Endothelial cell of umbilical vein (primary cell): ENCODE measurements at regions not wholly inside any gene's neighbourhood (a gene's known extent, or its start where the extent isn't known, plus 50 kb on each side); places are given as distances from the start of the nearest gene placed in this dataset.

Experiments used
- BruUV-seq: library from RNA; stranded (reverse); fragments of 400-500 nt; replicated peaks from 2 replicates; lab custom pipeline; 2021; lab: Mats Ljungman, UMichigan
- CTCF ChIA-PET: fragments of 300-600, 350-600 bp; sonication (Branson Sonifier 250); formaldehyde crosslinking; loops from one replicate; lab custom pipeline; 2021; ENCODE audit warnings: antibody characterized with exemption, inconsistent platforms; lab: Charles Lee
- POLR2A ChIA-PET: fragments of 300-600, 350-600 bp; sonication (Branson Sonifier 250); formaldehyde crosslinking; loops from one replicate; lab custom pipeline; 2021; ENCODE audit warnings: antibody characterized with exemption, inconsistent platforms; lab: Charles Lee
- DNase-seq: peaks from one replicate; pipeline ENCODE4 v3.0.0-alpha.2; 2011; ENCODE audit warnings: low read depth, low spot score
- FAIRE-seq: peaks from 2 replicates; lab custom pipeline; 2011; peaks lifted over from hg19 to GRCh38; lab: Jason Lieb, UNC
- H2AFZ ChIP-seq: 2 replicates; pipeline ENCODE4 v1.6.0; 2012; ENCODE audit warnings: low read depth, low read length, control low read depth, inconsistent platforms
- H3K27ac ChIP-seq: 2 replicates; pipeline ENCODE4 v1.5.1; 2011; ENCODE audit warnings: low read depth, mild to moderate bottlenecking, control low read depth, low read length, moderate library complexity; ENCODE audit not compliant: insufficient read depth
- H3K27me3 ChIP-seq, 2 experiments: 2 replicates each; pipeline versions ENCODE4 v1.6.0 to v1.6.1; 2011; ENCODE audit warnings: low read length in 2 of 2, mixed read lengths in 1 of 2; ENCODE audit not compliant: control insufficient read depth in 2 of 2, insufficient read depth in 2 of 2
- H3K36me3 ChIP-seq, 2 experiments: 2 replicates in 1 of 2; 3 replicates in 1 of 2; pipeline ENCODE4 v1.5.1; 2011; ENCODE audit warnings: low read length in 2 of 2, mild to moderate bottlenecking in 1 of 2, moderate library complexity in 1 of 2; ENCODE audit not compliant: control insufficient read depth in 2 of 2, insufficient read depth in 2 of 2; ENCODE audit errors: extremely low read depth in 1 of 2
- H3K4me1 ChIP-seq: 3 replicates; pipeline ENCODE4 v1.5.1; 2011; ENCODE audit warnings: mild to moderate bottlenecking, low read length; ENCODE audit not compliant: control insufficient read depth, insufficient read depth; ENCODE audit errors: extremely low read depth
- H3K4me2 ChIP-seq: 2 replicates; pipeline ENCODE4 v1.6.1; 2011; ENCODE audit warnings: low read length, control low read depth, mixed read lengths; ENCODE audit not compliant: insufficient read depth
- H3K4me3 ChIP-seq, 3 experiments: fragments of 200-600 bp in 1 of 3; sonication (generic), shearing (Covaris generic) in 1 of 3; replicated peaks in 1 of 3; 2 replicates each; pipeline ENCODE4 v1.5.1; 2011 to 2016; ENCODE audit warnings: control low read depth in 3 of 3, low read length in 3 of 3, mild to moderate bottlenecking in 2 of 3, inconsistent platforms in 1 of 3, low read depth in 1 of 3, moderate library complexity in 1 of 3; ENCODE audit not compliant: insufficient read depth in 1 of 3
- H3K79me2 ChIP-seq: 2 replicates; pipeline ENCODE4 v1.6.0; 2012; ENCODE audit warnings: low read length, inconsistent platforms; ENCODE audit not compliant: control insufficient read depth, insufficient read depth
- H3K9ac ChIP-seq: replicated peaks from 2 replicates; pipeline ENCODE3; 2011; ENCODE audit warnings: low read length, control low read depth; ENCODE audit not compliant: insufficient read depth; ENCODE audit errors: extremely low read depth
- H3K9me1 ChIP-seq: replicated peaks from 3 replicates; pipeline ENCODE4 v1.6.0; 2011; ENCODE audit warnings: mild to moderate bottlenecking, low read length; ENCODE audit not compliant: control insufficient read depth, insufficient read depth; ENCODE audit errors: extremely low read depth
- H3K9me3 ChIP-seq: replicated peaks from 2 replicates; pipeline ENCODE4 v1.5.1; 2012; ENCODE audit warnings: low read length, inconsistent platforms; ENCODE audit not compliant: control insufficient read depth, insufficient read depth
- H4K20me1 ChIP-seq: replicated peaks from 2 replicates; pipeline ENCODE3; 2011; ENCODE audit warnings: mild to moderate bottlenecking, low read length; ENCODE audit not compliant: control insufficient read depth, insufficient read depth; ENCODE audit errors: extremely low read depth
- EZH2 ChIP-seq: IDR thresholded peaks from 2 replicates; pipeline ENCODE4 v1.6.1; 2012; ENCODE audit warnings: borderline replicate concordance, low read depth, mild to moderate bottlenecking, moderate library complexity, low read length, inconsistent platforms; ENCODE audit not compliant: severe bottlenecking
- FOS ChIP-seq: IDR thresholded peaks from 2 replicates; pipeline ENCODE4 v1.6.1; 2011; ENCODE audit warnings: mild to moderate bottlenecking, low read length, moderate library complexity, borderline replicate concordance; ENCODE audit not compliant: insufficient read depth
- GATA2 ChIP-seq: IDR thresholded peaks from 2 replicates; pipeline ENCODE4 v1.7.0; 2011; ENCODE audit warnings: low read depth, mild to moderate bottlenecking, moderate library complexity, mixed read lengths, low read length; ENCODE audit not compliant: insufficient read length, insufficient read depth
- JUN ChIP-seq: IDR thresholded peaks from 2 replicates; pipeline ENCODE4 v1.6.1; 2011; ENCODE audit warnings: borderline replicate concordance, low read depth; ENCODE audit not compliant: insufficient read length, insufficient read depth
- MYC ChIP-seq: IDR thresholded peaks from one replicate; pipeline ENCODE4 v1.6.1; 2011; ENCODE audit warnings: mild to moderate bottlenecking, low read depth, low read length
- POLR2A ChIP-seq: IDR thresholded peaks from 2 replicates; pipeline ENCODE4 v1.6.1; 2012; ENCODE audit warnings: low read depth, mild to moderate bottlenecking, control low read depth, low read length
- POLR2AphosphoS5 ChIP-seq: IDR thresholded peaks from 2 replicates; pipeline ENCODE4 v1.6.1; 2012; ENCODE audit warnings: low read depth, mild to moderate bottlenecking, control low read depth, low read length, moderate library complexity; ENCODE audit not compliant: insufficient read depth
- dilution Hi-C: fragments of 300-500 bp; cut with MboI; formaldehyde crosslinking; loops from one replicate; pipeline ENCODE4 v1.15.0; 2019; ENCODE audit warnings: low sequenced_read_pairs; ENCODE audit not compliant: extremely low pct_ligation_motif_present
- intact Hi-C: fragments of 100-400 bp; cut with micrococcal nuclease; formaldehyde crosslinking; loops from one replicate; pipeline ENCODE4 v1.10.0; 2022
- TF ChIP-seq, protein P1 (sequence below), 2 donors: IDR thresholded peaks; 1 replicate in 1 of 2; 2 replicates in 1 of 2; pipeline ENCODE4 v1.5.1; 2011; ENCODE audit warnings: low read length in 2 of 2, mild to moderate bottlenecking in 2 of 2, moderate library complexity in 2 of 2, control low read depth in 1 of 2, inconsistent platforms in 1 of 2, low read depth in 1 of 2; ENCODE audit not compliant: insufficient read depth in 1 of 2; ENCODE audit errors: extremely low read depth in 1 of 2
- TF ChIP-seq, protein P2 (sequence below): IDR thresholded peaks from 2 replicates; pipeline ENCODE4 v1.6.1; 2011; ENCODE audit not compliant: insufficient read depth, insufficient read length

DNA sequence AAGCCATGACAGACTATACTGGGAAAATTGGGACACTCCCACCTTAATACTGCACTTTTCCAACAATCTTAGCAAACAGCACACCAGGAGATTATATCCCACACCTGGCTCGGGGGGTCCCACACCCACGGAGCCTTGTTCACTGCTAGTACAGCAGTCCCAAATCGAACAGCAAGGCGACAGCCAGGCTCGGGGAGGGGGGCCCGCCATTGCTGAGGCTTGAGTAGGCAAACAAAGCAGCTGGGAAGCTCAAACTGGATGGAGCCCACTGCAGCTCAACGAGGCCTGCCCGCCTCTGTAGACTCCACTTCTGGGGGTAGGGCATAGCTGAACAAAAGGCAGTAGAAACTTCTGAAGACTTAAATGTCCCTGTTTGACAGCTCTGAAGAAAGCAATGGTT is 118.3 kb downstream of the MAGEB5 start:
- no peak overlapping the region for H3K9ac ChIP-seq
- H3K36me3 ChIP-seq: no peaks in the 10 kb centered on the region
- H2AFZ ChIP-seq: no peak overlapping the region
- TF ChIP-seq EZH2: no peak
- no peak for TF ChIP-seq POLR2AphosphoS5
- no peak for TF ChIP-seq GATA2
- H3K4me2 ChIP-seq: no peak overlapping the region
- intact Hi-C loops: no loop called here
- H3K4me3 ChIP-seq: no peak overlapping the region
- no peaks in the 10 kb centered on the region for H3K9me3 ChIP-seq
- dilution Hi-C loops: no loop called here
- H3K4me1 ChIP-seq: no peaks in the 10 kb centered on the region
- DNase-seq (no peak), FAIRE-seq (no peak)
- H3K27ac ChIP-seq: no peak overlapping the region
- no peaks in the 10 kb centered on the region for H3K27me3 ChIP-seq
- CTCF ChIA-PET: no interaction called here
- no peaks in the 10 kb centered on the region for H4K20me1 ChIP-seq
- no peaks in the 10 kb centered on the region for H3K79me2 ChIP-seq
- POLR2A ChIA-PET: no interaction called here
- BruUV-seq: no TSS peak
- H3K9me1 ChIP-seq: no peaks in the 10 kb centered on the region

DNA sequence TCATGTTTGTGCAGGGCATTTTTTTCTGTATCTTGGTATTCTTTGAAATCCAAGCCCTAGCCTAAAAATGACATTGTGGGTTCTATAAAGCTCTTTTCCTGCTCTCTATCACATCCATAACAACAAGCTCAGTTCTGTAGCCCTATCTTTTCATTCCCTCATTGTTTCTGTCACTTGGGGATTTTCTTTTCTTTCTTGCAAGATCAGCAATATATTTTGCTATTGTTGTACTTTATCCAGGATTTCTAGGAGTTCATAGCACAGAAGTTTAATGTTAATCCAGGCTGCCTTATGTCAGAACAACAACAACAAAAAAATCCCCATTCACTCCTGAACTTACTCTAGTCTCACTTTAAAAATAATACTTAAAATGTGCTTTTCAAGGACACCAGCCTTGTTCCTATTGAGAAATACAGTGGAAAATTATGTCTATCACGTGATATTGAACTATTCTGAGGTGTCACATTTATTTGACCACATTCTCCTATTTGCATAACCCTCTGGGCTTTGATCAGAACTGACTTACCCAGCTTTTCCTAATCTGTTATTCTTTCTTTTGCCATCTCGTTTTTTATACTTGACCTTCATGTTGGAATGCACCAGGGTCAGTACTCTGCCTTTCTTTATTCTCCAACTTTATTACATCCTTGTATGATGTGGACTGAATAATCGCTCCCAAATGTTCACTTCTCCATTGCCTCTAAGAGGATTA is 112.8 kb downstream of the MAGEB5 start:
- dilution Hi-C loops (no loop called here), intact Hi-C loops (no loop called here)
- TF ChIP-seq, protein P1, sequence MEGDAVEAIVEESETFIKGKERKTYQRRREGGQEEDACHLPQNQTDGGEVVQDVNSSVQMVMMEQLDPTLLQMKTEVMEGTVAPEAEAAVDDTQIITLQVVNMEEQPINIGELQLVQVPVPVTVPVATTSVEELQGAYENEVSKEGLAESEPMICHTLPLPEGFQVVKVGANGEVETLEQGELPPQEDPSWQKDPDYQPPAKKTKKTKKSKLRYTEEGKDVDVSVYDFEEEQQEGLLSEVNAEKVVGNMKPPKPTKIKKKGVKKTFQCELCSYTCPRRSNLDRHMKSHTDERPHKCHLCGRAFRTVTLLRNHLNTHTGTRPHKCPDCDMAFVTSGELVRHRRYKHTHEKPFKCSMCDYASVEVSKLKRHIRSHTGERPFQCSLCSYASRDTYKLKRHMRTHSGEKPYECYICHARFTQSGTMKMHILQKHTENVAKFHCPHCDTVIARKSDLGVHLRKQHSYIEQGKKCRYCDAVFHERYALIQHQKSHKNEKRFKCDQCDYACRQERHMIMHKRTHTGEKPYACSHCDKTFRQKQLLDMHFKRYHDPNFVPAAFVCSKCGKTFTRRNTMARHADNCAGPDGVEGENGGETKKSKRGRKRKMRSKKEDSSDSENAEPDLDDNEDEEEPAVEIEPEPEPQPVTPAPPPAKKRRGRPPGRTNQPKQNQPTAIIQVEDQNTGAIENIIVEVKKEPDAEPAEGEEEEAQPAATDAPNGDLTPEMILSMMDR (IDR thresholded peaks at IDR 0.05; ENCODE audit: extremely low read depth in 1 of 2, insufficient read depth in 1 of 2, low read depth in 1 of 2, low read length in 2 of 2): no peak
- TF ChIP-seq MYC: no peak
- TF ChIP-seq EZH2: no peak
- no peak for TF ChIP-seq JUN
- TF ChIP-seq GATA2: no peak
- no peak for TF ChIP-seq POLR2AphosphoS5
- no peak for TF ChIP-seq FOS
- TF ChIP-seq, protein P2, sequence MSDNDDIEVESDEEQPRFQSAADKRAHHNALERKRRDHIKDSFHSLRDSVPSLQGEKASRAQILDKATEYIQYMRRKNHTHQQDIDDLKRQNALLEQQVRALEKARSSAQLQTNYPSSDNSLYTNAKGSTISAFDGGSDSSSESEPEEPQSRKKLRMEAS: no peak
- TF ChIP-seq POLR2A: no peak
- CTCF ChIA-PET: no interaction called here
- no peaks in the 10 kb centered on the region for H3K9me3 ChIP-seq
- H3K27me3 ChIP-seq: no peaks in the 10 kb centered on the region
- no peak overlapping the region for H3K9ac ChIP-seq
- POLR2A ChIA-PET: no interaction called here
- H2AFZ ChIP-seq: no peak overlapping the region
- DNase-seq (no peak), FAIRE-seq (no peak)
- no peaks in the 10 kb centered on the region for H3K79me2 ChIP-seq
- H3K36me3 ChIP-seq: no peaks in the 10 kb centered on the region
- H3K4me2 ChIP-seq: no peak overlapping the region
- no peak overlapping the region for H3K27ac ChIP-seq
- H3K4me3 ChIP-seq: no peak overlapping the region
- no peaks in the 10 kb centered on the region for H3K4me1 ChIP-seq
- H4K20me1 ChIP-seq: no peaks in the 10 kb centered on the region
- no peaks in the 10 kb centered on the region for H3K9me1 ChIP-seq
- BruUV-seq: no TSS peak
